NT2/D1 (cell line): ENCODE measurements at regions not wholly inside any gene's neighbourhood (a gene's known extent, or its start where the extent isn't known, plus 50 kb on each side); places are given as distances from the start of the nearest gene placed in this dataset.

Source experiments
- YY1 ChIP-seq: IDR thresholded peaks from 2 replicates; pipeline ENCODE4 v1.6.1; 2011; ENCODE audit not compliant: insufficient read length, insufficient read depth
- ZNF274 ChIP-seq: IDR thresholded peaks from 2 replicates; pipeline ENCODE4 v1.6.1; 2011; ENCODE audit warnings: mild to moderate bottlenecking, low read depth, low read length

DNA sequence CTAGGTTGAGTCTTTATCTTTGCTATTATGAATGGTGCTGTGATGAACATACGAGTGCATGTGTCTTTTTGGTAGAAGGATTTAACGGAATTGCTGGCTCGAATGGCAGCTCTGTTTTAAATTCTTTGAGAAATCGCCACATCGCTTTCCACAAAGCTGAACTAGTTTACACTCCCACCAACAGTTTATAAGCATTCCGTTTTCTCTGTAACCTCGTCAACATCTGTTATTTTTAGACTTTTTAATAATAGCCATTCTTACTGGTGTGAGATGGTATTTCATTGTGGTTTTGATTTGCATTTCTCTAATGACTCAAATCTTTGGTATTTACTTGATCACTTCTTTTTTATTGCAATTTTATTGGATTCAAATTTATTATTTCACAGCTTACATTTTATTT, 117.4 kb upstream of the HDGFL1 start:
- no peak for TF ChIP-seq ZNF274
- no peak for TF ChIP-seq YY1
